ENCODE measurements at regions not wholly inside any gene's neighbourhood (a gene's known extent, or its start where the extent isn't known, plus 50 kb on each side); places are given as distances from the start of the nearest gene placed in this dataset.
"Not testable (repeated sequence)": the region's sequence is repeated elsewhere in the genome, so short reads cannot be mapped to it uniquely, and the experiment has no call there.

GRCh38 chr7:6977368-6977767 is 151.3 kb upstream of the CCZ1B start:
- peaks cover 13% of the 10 kb centered on the region for H3K27me3 Mint-ChIP-seq (ENCODE audit: unreplicated experiment)
- H3K9me3 Mint-ChIP-seq (ENCODE audit: low read depth, unreplicated experiment): peaks cover 13% of the 10 kb centered on the region
- H3K4me3 Mint-ChIP-seq (ENCODE audit: low read depth, unreplicated experiment); BruUV-seq (replicated peaks); DNase-seq; H3K36me3 Mint-ChIP-seq (ENCODE audit: insufficient read depth, unreplicated experiment); intact Hi-C loops (cut with micrococcal nuclease; ENCODE audit: unreplicated experiment); H3K27ac Mint-ChIP-seq (ENCODE audit: unreplicated experiment); H3K4me1 Mint-ChIP-seq (ENCODE audit: low read depth, unreplicated experiment): not testable (repeated sequence)
- CTCF ChIA-PET: interaction anchor here (0.6 kb wide), 1 partner anchor 492 kb away, joined by 3 read pairs; no protein-coding TSS in a partner anchor

- H3K27ac Mint-ChIP-seq (ENCODE audit: unreplicated experiment); intact Hi-C loops (cut with micrococcal nuclease; ENCODE audit: unreplicated experiment); CTCF ChIA-PET; DNase-seq; H3K4me1 Mint-ChIP-seq (ENCODE audit: low read depth, unreplicated experiment); H3K4me3 Mint-ChIP-seq (ENCODE audit: low read depth, unreplicated experiment); BruUV-seq (replicated peaks); H3K36me3 Mint-ChIP-seq (ENCODE audit: insufficient read depth, unreplicated experiment): not testable (repeated sequence)
- H3K27me3 Mint-ChIP-seq (ENCODE audit: unreplicated experiment): peaks cover 13% of the 10 kb centered on the region
- H3K9me3 Mint-ChIP-seq (ENCODE audit: low read depth, unreplicated experiment): peaks cover 11% of the 10 kb centered on the region
Measured at GRCh38 chr7:6978326-6978725, 152.3 kb upstream of the CCZ1B start.

- H3K4me1 Mint-ChIP-seq (ENCODE audit: low read depth, unreplicated experiment); intact Hi-C loops (cut with micrococcal nuclease; ENCODE audit: unreplicated experiment); DNase-seq; H3K27ac Mint-ChIP-seq (ENCODE audit: unreplicated experiment); H3K36me3 Mint-ChIP-seq (ENCODE audit: insufficient read depth, unreplicated experiment); H3K4me3 Mint-ChIP-seq (ENCODE audit: low read depth, unreplicated experiment); BruUV-seq (replicated peaks): not testable (repeated sequence)
- Mint-ChIP-seq H3K27me3 (ENCODE audit: unreplicated experiment) (peaks cover 13% of the 10 kb centered on the region), H3K9me3 (ENCODE audit: low read depth, unreplicated experiment) (peaks cover 11% of the 10 kb centered on the region)
- CTCF ChIA-PET: interaction anchor here (0.7 kb wide), 1 partner anchor 39 kb away, joined by 3 read pairs; no protein-coding TSS in a partner anchor
Measured at GRCh38 chr7:6979456-6979855, 153.4 kb upstream of the CCZ1B start.

GRCh38 chr7:6982375-6982774 is 156.3 kb upstream of the CCZ1B start:
- CTCF ChIA-PET; H3K4me3 Mint-ChIP-seq (ENCODE audit: low read depth, unreplicated experiment); H3K27ac Mint-ChIP-seq (ENCODE audit: unreplicated experiment); H3K36me3 Mint-ChIP-seq (ENCODE audit: insufficient read depth, unreplicated experiment); H3K4me1 Mint-ChIP-seq (ENCODE audit: low read depth, unreplicated experiment); DNase-seq; BruUV-seq (replicated peaks); intact Hi-C loops (cut with micrococcal nuclease; ENCODE audit: unreplicated experiment); H3K27me3 Mint-ChIP-seq (ENCODE audit: unreplicated experiment); H3K9me3 Mint-ChIP-seq (ENCODE audit: low read depth, unreplicated experiment): not testable (repeated sequence)

- intact Hi-C loops (cut with micrococcal nuclease; ENCODE audit: unreplicated experiment); H3K4me3 Mint-ChIP-seq (ENCODE audit: low read depth, unreplicated experiment); H3K9me3 Mint-ChIP-seq (ENCODE audit: low read depth, unreplicated experiment); H3K27ac Mint-ChIP-seq (ENCODE audit: unreplicated experiment); CTCF ChIA-PET; BruUV-seq (replicated peaks); DNase-seq; H3K27me3 Mint-ChIP-seq (ENCODE audit: unreplicated experiment): not testable (repeated sequence)
- peaks cover 27% of the 10 kb centered on the region for H3K4me1 Mint-ChIP-seq (ENCODE audit: low read depth, unreplicated experiment)
- H3K36me3 Mint-ChIP-seq (ENCODE audit: insufficient read depth, unreplicated experiment): peaks cover 12% of the 10 kb centered on the region
Measured at GRCh38 chr7:6986892-6987291, 160.8 kb upstream of the CCZ1B start.

GRCh38 chr7:6988608-6989007 is 162.5 kb upstream of the CCZ1B start:
- CTCF ChIA-PET; DNase-seq; H3K27me3 Mint-ChIP-seq (ENCODE audit: unreplicated experiment); H3K9me3 Mint-ChIP-seq (ENCODE audit: low read depth, unreplicated experiment); H3K4me3 Mint-ChIP-seq (ENCODE audit: low read depth, unreplicated experiment); H3K27ac Mint-ChIP-seq (ENCODE audit: unreplicated experiment); intact Hi-C loops (cut with micrococcal nuclease; ENCODE audit: unreplicated experiment); BruUV-seq (replicated peaks): not testable (repeated sequence)
- peaks cover 37% of the 10 kb centered on the region for H3K4me1 Mint-ChIP-seq (ENCODE audit: low read depth, unreplicated experiment)
- H3K36me3 Mint-ChIP-seq (ENCODE audit: insufficient read depth, unreplicated experiment): peaks cover 12% of the 10 kb centered on the region

GRCh38 chr7:6989968-6990367 is 163.9 kb upstream of the CCZ1B start:
- H3K27me3 Mint-ChIP-seq (ENCODE audit: unreplicated experiment); BruUV-seq (replicated peaks); H3K4me3 Mint-ChIP-seq (ENCODE audit: low read depth, unreplicated experiment); DNase-seq; H3K9me3 Mint-ChIP-seq (ENCODE audit: low read depth, unreplicated experiment); intact Hi-C loops (cut with micrococcal nuclease; ENCODE audit: unreplicated experiment): not testable (repeated sequence)
- Mint-ChIP-seq H3K4me1 (ENCODE audit: low read depth, unreplicated experiment) (peaks cover 37% of the 10 kb centered on the region), H3K36me3 (ENCODE audit: insufficient read depth, unreplicated experiment) (peaks cover 12% of the 10 kb centered on the region), H3K27ac (ENCODE audit: unreplicated experiment) (peak overlapping the region; percentile 84)
- CTCF ChIA-PET: interaction anchor here (0.7 to 2.3 kb wide), 2 partner anchors 110 to 1651 kb away, joined by 3 to 11 read pairs; no protein-coding TSS in a partner anchor

GRCh38 chr7:6990426-6991152 is 164.5 kb upstream of the CCZ1B start:
- H3K27me3 Mint-ChIP-seq (ENCODE audit: unreplicated experiment); H3K9me3 Mint-ChIP-seq (ENCODE audit: low read depth, unreplicated experiment); intact Hi-C loops (cut with micrococcal nuclease; ENCODE audit: unreplicated experiment): not testable (repeated sequence)
- CTCF ChIA-PET: interaction anchor here (0.6 to 2.3 kb wide), 7 partner anchors 35 to 1652 kb away, joined by 3 to 11 read pairs (median 5); no protein-coding TSS in a partner anchor
- TSS peak; percentile 92 for BruUV-seq (replicated peaks)
- peaks cover 12% of the 10 kb centered on the region for H3K36me3 Mint-ChIP-seq (ENCODE audit: insufficient read depth, unreplicated experiment)
- peak overlapping the region; percentile 84 for H3K27ac Mint-ChIP-seq (ENCODE audit: unreplicated experiment)
- peak; percentile 12 for DNase-seq
- peak overlapping the region; percentile 65 for H3K4me3 Mint-ChIP-seq (ENCODE audit: low read depth, unreplicated experiment)
- peaks cover 37% of the 10 kb centered on the region for H3K4me1 Mint-ChIP-seq (ENCODE audit: low read depth, unreplicated experiment)

- H3K27me3 Mint-ChIP-seq (ENCODE audit: unreplicated experiment); BruUV-seq (replicated peaks); H3K9me3 Mint-ChIP-seq (ENCODE audit: low read depth, unreplicated experiment); intact Hi-C loops (cut with micrococcal nuclease; ENCODE audit: unreplicated experiment): not testable (repeated sequence)
- peak overlapping the region; percentile 84 for H3K27ac Mint-ChIP-seq (ENCODE audit: unreplicated experiment)
- peaks cover 37% of the 10 kb centered on the region for H3K4me1 Mint-ChIP-seq (ENCODE audit: low read depth, unreplicated experiment)
- CTCF ChIA-PET: interaction anchor here (0.6 to 2.3 kb wide), 7 partner anchors 7 to 545 kb away, joined by 3 to 11 read pairs (median 5); no protein-coding TSS in a partner anchor
- peak; percentile 86 for DNase-seq
- peaks cover 12% of the 10 kb centered on the region for H3K36me3 Mint-ChIP-seq (ENCODE audit: insufficient read depth, unreplicated experiment)
- peak overlapping the region; percentile 65 for H3K4me3 Mint-ChIP-seq (ENCODE audit: low read depth, unreplicated experiment)
Measured at GRCh38 chr7:6991169-6991611, 165.1 kb upstream of the CCZ1B start.

- H3K27me3 Mint-ChIP-seq (ENCODE audit: unreplicated experiment); H3K9me3 Mint-ChIP-seq (ENCODE audit: low read depth, unreplicated experiment); BruUV-seq (replicated peaks); intact Hi-C loops (cut with micrococcal nuclease; ENCODE audit: unreplicated experiment): not testable (repeated sequence)
- Mint-ChIP-seq H3K4me3 (ENCODE audit: low read depth, unreplicated experiment) (peak overlapping the region; percentile 65), H3K27ac (ENCODE audit: unreplicated experiment) (peak overlapping the region; percentile 84), H3K36me3 (ENCODE audit: insufficient read depth, unreplicated experiment) (peaks cover 12% of the 10 kb centered on the region), H3K4me1 (ENCODE audit: low read depth, unreplicated experiment) (peaks cover 37% of the 10 kb centered on the region)
- peak; percentile 29 for DNase-seq
- CTCF ChIA-PET: interaction anchor here (1.0 to 2.3 kb wide), 6 partner anchors 8 to 185 kb away, joined by 3 to 11 read pairs (median 6); no protein-coding TSS in a partner anchor
Measured at GRCh38 chr7:6991686-6992085, 165.6 kb upstream of the CCZ1B start.

Measured in Calu3 (cell line).